Activated naive CD8-positive, alpha-beta T cell (primary cell): ENCODE measurements at regions not wholly inside any gene's neighbourhood (a gene's known extent, or its start where the extent isn't known, plus 50 kb on each side); places are given as distances from the start of the nearest gene placed in this dataset.

ENCODE experiments used
- H3K27ac Mint-ChIP-seq: one replicate; pipeline ENCODE4 v1.8.0; 2021; ENCODE audit warnings: mixed read lengths
- H3K27me3 Mint-ChIP-seq: one replicate; pipeline ENCODE4 v1.8.0; 2021; ENCODE audit warnings: mixed read lengths
- H3K36me3 Mint-ChIP-seq: one replicate; pipeline ENCODE4 v1.8.0; 2021; ENCODE audit warnings: mixed read lengths
- H3K4me1 Mint-ChIP-seq: one replicate; pipeline ENCODE4 v1.8.0; 2021; ENCODE audit warnings: low read depth, mixed read lengths
- H3K4me3 Mint-ChIP-seq: one replicate; pipeline ENCODE4 v1.8.0; 2021; ENCODE audit warnings: mild to moderate bottlenecking, mixed read lengths
- H3K9me3 Mint-ChIP-seq: one replicate; pipeline ENCODE4 v1.8.0; 2021; ENCODE audit warnings: low read depth, mixed read lengths

- Mint-ChIP-seq H3K9me3 (no peaks in the 10 kb centered on the region), H3K36me3 (no peaks in the 10 kb centered on the region), H3K4me1 (no peaks in the 10 kb centered on the region), H3K27ac (no peak overlapping the region), H3K4me3 (no peak overlapping the region), H3K27me3 (peaks cover 3% of the 10 kb centered on the region)
Measured at GRCh38 chr1:98197356-98197755, 276.5 kb upstream of the DPYD start.

- Mint-ChIP-seq H3K27ac (no peak overlapping the region), H3K4me1 (no peaks in the 10 kb centered on the region), H3K27me3 (peaks cover 3% of the 10 kb centered on the region), H3K9me3 (no peaks in the 10 kb centered on the region), H3K4me3 (no peak overlapping the region), H3K36me3 (no peaks in the 10 kb centered on the region)
Measured at GRCh38 chr1:98196012-98196411, 275.2 kb upstream of the DPYD start.

- Mint-ChIP-seq H3K27me3 (peaks cover 2% of the 10 kb centered on the region), H3K4me1 (no peaks in the 10 kb centered on the region), H3K36me3 (no peaks in the 10 kb centered on the region)
Measured at GRCh38 chr1:98188774-98189173, 267.9 kb upstream of the DPYD start.

GRCh38 chr1:98184856-98185255, 264.0 kb upstream of the DPYD start:
- Mint-ChIP-seq H3K9me3 (no peaks in the 10 kb centered on the region), H3K4me1 (no peaks in the 10 kb centered on the region), H3K27ac (no peak overlapping the region), H3K36me3 (no peaks in the 10 kb centered on the region), H3K4me3 (no peak overlapping the region), H3K27me3 (peaks cover 2% of the 10 kb centered on the region)

More at GRCh38 chr1:98188774-98189173, 267.9 kb upstream of the DPYD start:
- no peaks in the 10 kb centered on the region for H3K9me3 Mint-ChIP-seq
- H3K4me3 Mint-ChIP-seq = no peak overlapping the region
- H3K27ac Mint-ChIP-seq = no peak overlapping the region

GRCh38 chr1:98181036-98181764, 260.4 kb upstream of the DPYD start:
- Mint-ChIP-seq H3K4me3 (no peak overlapping the region), H3K9me3 (no peaks in the 10 kb centered on the region), H3K4me1 (no peaks in the 10 kb centered on the region), H3K27ac (no peak overlapping the region), H3K27me3 (no peaks in the 10 kb centered on the region), H3K36me3 (no peaks in the 10 kb centered on the region)

DNA sequence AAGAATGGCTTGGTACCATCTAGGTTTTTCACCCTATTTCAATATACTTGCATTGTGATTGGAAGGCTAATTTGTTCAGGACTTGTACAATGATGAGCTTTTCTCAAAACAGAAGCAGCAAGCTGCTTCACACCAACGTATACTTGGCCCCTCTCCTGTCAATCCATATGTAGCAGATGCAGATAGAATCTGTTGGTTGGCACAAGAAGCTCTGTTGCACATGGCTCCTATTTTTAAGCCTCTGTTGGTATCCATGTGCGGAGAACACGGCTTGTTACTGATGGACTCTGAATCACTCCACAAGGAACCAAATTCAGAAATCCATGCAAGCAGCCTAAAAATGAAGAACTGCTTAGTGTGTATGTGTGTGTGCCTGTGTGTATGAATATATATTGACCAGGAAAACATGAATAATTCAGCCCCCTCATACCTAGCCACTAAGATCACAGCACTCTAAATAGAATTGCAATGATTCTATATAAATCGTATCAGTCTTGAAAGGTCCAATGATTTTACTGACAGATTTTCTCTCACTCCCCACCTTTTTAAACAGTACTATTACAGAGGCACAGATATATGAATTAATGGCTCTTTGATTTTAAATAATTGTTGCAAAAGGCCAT, 258.4 kb upstream of the DPYD start:
- Mint-ChIP-seq H3K27me3 (no peaks in the 10 kb centered on the region), H3K27ac (no peak overlapping the region), H3K36me3 (no peaks in the 10 kb centered on the region), H3K4me1 (no peaks in the 10 kb centered on the region), H3K4me3 (no peak overlapping the region), H3K9me3 (no peaks in the 10 kb centered on the region)

DNA sequence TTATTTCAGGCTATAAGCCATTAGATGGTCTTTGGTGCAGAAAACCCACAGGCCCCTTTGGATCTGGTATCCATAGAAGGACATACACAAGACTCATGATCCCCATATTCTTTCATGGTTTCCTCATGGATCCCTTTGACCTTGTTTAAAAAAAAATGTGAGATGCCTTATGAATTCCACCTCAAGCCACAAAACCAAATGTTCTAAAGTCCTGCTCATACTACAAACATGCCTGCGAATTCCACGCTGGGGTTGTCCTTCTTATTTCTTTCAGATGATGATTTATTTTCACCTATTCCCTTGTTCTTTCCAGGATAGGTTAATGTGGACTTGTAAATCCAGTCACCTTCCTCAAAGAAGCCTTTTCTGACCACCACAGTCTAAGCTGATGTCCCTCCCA, 256.9 kb upstream of the DPYD start:
- H3K27me3 Mint-ChIP-seq = no peaks in the 10 kb centered on the region
- no peaks in the 10 kb centered on the region for H3K4me1 Mint-ChIP-seq
- H3K4me3 Mint-ChIP-seq = no peak overlapping the region
- H3K9me3 Mint-ChIP-seq = no peaks in the 10 kb centered on the region
- H3K27ac Mint-ChIP-seq = no peak overlapping the region
- H3K36me3 Mint-ChIP-seq = no peaks in the 10 kb centered on the region

DNA sequence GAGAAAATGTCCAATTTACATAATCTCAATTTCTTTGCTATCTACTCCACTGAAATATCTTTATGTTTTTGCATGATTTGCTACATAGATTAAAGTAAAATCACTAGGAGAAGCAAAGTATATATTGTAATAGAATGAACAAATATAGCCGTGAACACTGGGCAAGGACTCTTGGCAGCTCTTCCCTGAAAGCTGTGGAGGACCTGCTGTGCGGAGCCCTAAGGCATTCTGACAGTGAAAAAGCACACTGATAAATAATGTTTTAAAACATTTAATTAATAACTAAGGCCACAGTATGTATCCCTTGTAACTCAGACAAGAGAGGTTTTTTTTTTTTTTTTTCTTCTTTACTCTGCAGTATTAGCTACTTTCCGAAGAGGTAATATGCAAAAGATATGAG, 256.1 kb upstream of the DPYD start:
- H3K4me3 Mint-ChIP-seq = no peak overlapping the region
- H3K27me3 Mint-ChIP-seq = no peaks in the 10 kb centered on the region
- H3K27ac Mint-ChIP-seq = no peak overlapping the region
- H3K9me3 Mint-ChIP-seq = no peaks in the 10 kb centered on the region
- H3K36me3 Mint-ChIP-seq = no peaks in the 10 kb centered on the region
- no peaks in the 10 kb centered on the region for H3K4me1 Mint-ChIP-seq

GRCh38 chr1:98176414-98176813, 255.6 kb upstream of the DPYD start:
- Mint-ChIP-seq H3K4me1 (no peaks in the 10 kb centered on the region), H3K27ac (no peak overlapping the region), H3K36me3 (no peaks in the 10 kb centered on the region), H3K4me3 (no peak overlapping the region), H3K9me3 (no peaks in the 10 kb centered on the region), H3K27me3 (no peaks in the 10 kb centered on the region)

GRCh38 chr1:98172578-98172977, 251.7 kb upstream of the DPYD start:
- Mint-ChIP-seq H3K4me3 (no peak overlapping the region), H3K27ac (no peak overlapping the region), H3K27me3 (no peaks in the 10 kb centered on the region), H3K36me3 (no peaks in the 10 kb centered on the region), H3K9me3 (no peaks in the 10 kb centered on the region), H3K4me1 (no peaks in the 10 kb centered on the region)

- H3K4me3 Mint-ChIP-seq = no peak overlapping the region
- no peaks in the 10 kb centered on the region for H3K27me3 Mint-ChIP-seq
- no peaks in the 10 kb centered on the region for H3K4me1 Mint-ChIP-seq
- no peaks in the 10 kb centered on the region for H3K36me3 Mint-ChIP-seq
- no peak overlapping the region for H3K27ac Mint-ChIP-seq
- H3K9me3 Mint-ChIP-seq = no peaks in the 10 kb centered on the region
Measured at GRCh38 chr1:98172022-98172421, 251.2 kb upstream of the DPYD start.

- Mint-ChIP-seq H3K27me3 (no peaks in the 10 kb centered on the region), H3K9me3 (no peaks in the 10 kb centered on the region), H3K4me1 (no peaks in the 10 kb centered on the region), H3K4me3 (no peak overlapping the region), H3K27ac (no peak overlapping the region), H3K36me3 (no peaks in the 10 kb centered on the region)
Measured at GRCh38 chr1:98164509-98164908, 243.7 kb upstream of the DPYD start.

- H3K27me3 Mint-ChIP-seq = no peaks in the 10 kb centered on the region
- H3K27ac Mint-ChIP-seq = no peak overlapping the region
- H3K9me3 Mint-ChIP-seq = peaks cover 5% of the 10 kb centered on the region
- H3K36me3 Mint-ChIP-seq = no peaks in the 10 kb centered on the region
- no peak overlapping the region for H3K4me3 Mint-ChIP-seq
- H3K4me1 Mint-ChIP-seq = no peaks in the 10 kb centered on the region
Measured at GRCh38 chr1:98157524-98158313, 236.9 kb upstream of the DPYD start.

DNA sequence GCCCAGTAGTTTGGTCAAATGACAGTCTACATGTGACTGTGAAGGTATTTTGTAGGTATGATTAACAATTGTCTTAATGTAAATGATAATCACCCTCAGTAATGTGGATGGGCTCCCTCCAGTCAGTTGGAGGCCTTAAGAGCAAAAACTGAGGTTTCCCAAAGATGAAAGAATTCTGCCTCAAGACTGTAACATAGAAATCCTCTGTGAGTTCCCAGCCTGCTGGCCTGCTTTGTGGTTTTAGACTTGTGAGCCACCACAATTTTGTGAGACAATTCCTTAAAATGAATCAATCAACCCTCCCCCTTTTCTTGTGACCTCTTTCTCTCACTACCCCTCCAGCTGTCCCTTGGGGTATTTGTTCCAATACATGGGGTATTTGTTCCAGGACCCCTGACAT, 226.4 kb upstream of the DPYD start:
- H3K27ac Mint-ChIP-seq = no peak overlapping the region
- H3K4me1 Mint-ChIP-seq = no peaks in the 10 kb centered on the region
- peaks cover 35% of the 10 kb centered on the region for H3K9me3 Mint-ChIP-seq
- H3K4me3 Mint-ChIP-seq = no peak overlapping the region
- no peaks in the 10 kb centered on the region for H3K27me3 Mint-ChIP-seq
- no peaks in the 10 kb centered on the region for H3K36me3 Mint-ChIP-seq

- Mint-ChIP-seq H3K36me3 (no peaks in the 10 kb centered on the region), H3K4me3 (no peak overlapping the region), H3K27me3 (peaks cover 3% of the 10 kb centered on the region), H3K27ac (no peak overlapping the region), H3K4me1 (no peaks in the 10 kb centered on the region), H3K9me3 (peaks cover 19% of the 10 kb centered on the region)
Measured at GRCh38 chr1:98145655-98146054, 224.8 kb upstream of the DPYD start.
